ENCODE measurements at regions not wholly inside any gene's neighbourhood (a gene's known extent, or its start where the extent isn't known, plus 50 kb on each side); places are given as distances from the start of the nearest gene placed in this dataset.

GRCh38 chr4:18394656-18395055 lies 373.1 kb upstream of the LCORL start:
- H3K9ac ChIP-seq (ENCODE audit: extremely low read depth, insufficient read length, low read length): no peak overlapping the region
- no CpG with 5 or more reads among the region's 1 CpG for WGBS (ENCODE audit: extremely low coverage, insufficient read length, low lambda C conversion rate)
- no peaks in the 10 kb centered on the region for H3K27me3 Mint-ChIP-seq (ENCODE audit: low read depth)
- no peak overlapping the region for H2BK12ac ChIP-seq (ENCODE audit: insufficient read length, low read depth, low read length)
- H4K20me1 ChIP-seq (ENCODE audit: control insufficient read depth, insufficient read depth, insufficient read length): no peaks in the 10 kb centered on the region
- no peak overlapping the region for H2BK20ac ChIP-seq (ENCODE audit: low read depth, low read length, poor library complexity, severe bottlenecking)
- H3K4ac ChIP-seq (ENCODE audit: low read depth, low read length): no peak overlapping the region
- no peaks in the 10 kb centered on the region for H3K23me2 ChIP-seq (ENCODE audit: insufficient read length, low read depth, low read length, poor library complexity, severe bottlenecking)
- no peak overlapping the region for H3K27ac ChIP-seq (ENCODE audit: insufficient read length, low read depth, low read length)
- no peaks in the 10 kb centered on the region for H3K4me1 ChIP-seq (ENCODE audit: insufficient read depth, low read length)
- no peak overlapping the region for H3K14ac ChIP-seq (ENCODE audit: insufficient read depth, low read length)
- H3K79me1 ChIP-seq (ENCODE audit: insufficient read depth, low read depth, low read length, poor library complexity, severe bottlenecking): no peaks in the 10 kb centered on the region
- no peak for DNase-seq
- H3K4me3 Mint-ChIP-seq: no peak overlapping the region; a peak in 1 of 5 replicates
- no peak overlapping the region for H2BK5ac ChIP-seq (ENCODE audit: insufficient read length, low read length)
- no peaks in the 10 kb centered on the region for H3K27me3 ChIP-seq (ENCODE audit: insufficient read depth, low read length)
- no peak overlapping the region for H2BK15ac ChIP-seq (ENCODE audit: low read depth, low read length)
- no peaks in the 10 kb centered on the region; a peak in 1 of 7 replicates for H3K36me3 Mint-ChIP-seq (ENCODE audit: insufficient read depth in 1 of 3, low read depth in 3 of 3)
- H4K91ac ChIP-seq (ENCODE audit: insufficient read length, low read depth, low read length): no peak overlapping the region
- no peak overlapping the region for H3K56ac ChIP-seq (ENCODE audit: insufficient read length, low read depth, low read length)
- no peak overlapping the region for H4K8ac ChIP-seq (replicated peaks; ENCODE audit: insufficient read length, low read depth, low read length)
- no peak for TF ChIP-seq CTCF (conservative IDR thresholded peaks at IDR 0.05)
- H2BK120ac ChIP-seq (ENCODE audit: low read depth, low read length, poor library complexity, severe bottlenecking): no peak overlapping the region
- H2AK5ac ChIP-seq (ENCODE audit: insufficient read length, low read length): no peak overlapping the region
- no peak overlapping the region for H3T11ph ChIP-seq (ENCODE audit: low read length)
- no peak overlapping the region for H2AFZ ChIP-seq (ENCODE audit: low read length)
- H4K5ac ChIP-seq (ENCODE audit: insufficient read length, low read depth, low read length): no peak overlapping the region
- no peak overlapping the region for H3K4me2 ChIP-seq (ENCODE audit: insufficient read depth, insufficient read length, low read length)
- no peaks in the 10 kb centered on the region for H3K79me2 ChIP-seq (ENCODE audit: insufficient read depth, low read length)
- no peak overlapping the region for H3K23ac ChIP-seq (ENCODE audit: insufficient read length, low read depth, low read length)
- peaks cover 5 to 13% of the 10 kb centered on the region in 2 experiments for H3K4me1 Mint-ChIP-seq
- H3K9me3 ChIP-seq (ENCODE audit: control insufficient read depth, low read depth, low read length): no peaks in the 10 kb centered on the region
- no peaks in the 10 kb centered on the region for H3K9me3 Mint-ChIP-seq
- no peak overlapping the region for H3K27ac Mint-ChIP-seq
- no peak overlapping the region for H3K18ac ChIP-seq (ENCODE audit: insufficient read length, low read depth, low read length)
